Kidney glomerular epithelial cell (primary cell): ENCODE measurements at regions not wholly inside any gene's neighbourhood (a gene's known extent, or its start where the extent isn't known, plus 50 kb on each side); places are given as distances from the start of the nearest gene placed in this dataset.

Experiments used
- DNase-seq: peaks from one replicate; lab custom pipeline; 2025; lab: John Stamatoyannopoulos, UW

GRCh38 chr5:56346741-56347535 is 113.8 kb upstream of the ANKRD55 start:
- peak; percentile 85 for DNase-seq

GRCh38 chr5:56346044-56346710 is 113.0 kb upstream of the ANKRD55 start:
- DNase-seq = no peak

GRCh38 chr5:56345352-56345751 is 112.2 kb upstream of the ANKRD55 start:
- DNase-seq = no peak

GRCh38 chr5:56344594-56344993 is 111.5 kb upstream of the ANKRD55 start:
- no peak for DNase-seq

GRCh38 chr5:56343988-56344387 is 110.9 kb upstream of the ANKRD55 start:
- DNase-seq = no peak

GRCh38 chr5:56342616-56343015 is 109.5 kb upstream of the ANKRD55 start:
- DNase-seq = no peak

GRCh38 chr5:56340196-56340980 is 107.3 kb upstream of the ANKRD55 start:
- DNase-seq = no peak

GRCh38 chr5:56339732-56340131 is 106.6 kb upstream of the ANKRD55 start:
- no peak for DNase-seq

GRCh38 chr5:56337715-56338319 is 104.7 kb upstream of the ANKRD55 start:
- peak; percentile 6 for DNase-seq

GRCh38 chr5:56335212-56335611 is 102.1 kb upstream of the ANKRD55 start:
- no peak for DNase-seq

GRCh38 chr5:56330806-56331205 is 97.7 kb upstream of the ANKRD55 start:
- DNase-seq = no peak

- no peak for DNase-seq
Observed at GRCh38 chr5:56330167-56330566, 97.0 kb upstream of the ANKRD55 start.

GRCh38 chr5:56329652-56330051 is 96.5 kb upstream of the ANKRD55 start:
- no peak for DNase-seq

- DNase-seq = peak; percentile 83
Observed at GRCh38 chr5:56328753-56329560, 95.8 kb upstream of the ANKRD55 start.

- no peak for DNase-seq
Observed at GRCh38 chr5:56327809-56328208, 94.7 kb upstream of the ANKRD55 start.

GRCh38 chr5:56326770-56327169 is 93.6 kb upstream of the ANKRD55 start:
- DNase-seq = no peak

GRCh38 chr5:56326116-56326515 is 93.0 kb upstream of the ANKRD55 start:
- no peak for DNase-seq

- no peak for DNase-seq
Observed at GRCh38 chr5:56325039-56325438, 91.9 kb upstream of the ANKRD55 start.

- peak; percentile 91 for DNase-seq
Observed at GRCh38 chr5:56323505-56323904, 90.4 kb upstream of the ANKRD55 start.

- no peak for DNase-seq
Observed at GRCh38 chr5:56322592-56322991, 89.5 kb upstream of the ANKRD55 start.

- no peak for DNase-seq
Observed at GRCh38 chr5:56321236-56321881, 88.2 kb upstream of the ANKRD55 start.
